GM12874 (cell line): ENCODE measurements at regions not wholly inside any gene's neighbourhood (a gene's known extent, or its start where the extent isn't known, plus 50 kb on each side); places are given as distances from the start of the nearest gene placed in this dataset.

Experiments used
- TF ChIP-seq, protein P1 (sequence below): IDR thresholded peaks from 2 replicates; pipeline ENCODE4 v1.5.1; 2011; ENCODE audit warnings: low read depth, mild to moderate bottlenecking, control low read depth, low read length, moderate library complexity; ENCODE audit not compliant: insufficient read depth

DNA sequence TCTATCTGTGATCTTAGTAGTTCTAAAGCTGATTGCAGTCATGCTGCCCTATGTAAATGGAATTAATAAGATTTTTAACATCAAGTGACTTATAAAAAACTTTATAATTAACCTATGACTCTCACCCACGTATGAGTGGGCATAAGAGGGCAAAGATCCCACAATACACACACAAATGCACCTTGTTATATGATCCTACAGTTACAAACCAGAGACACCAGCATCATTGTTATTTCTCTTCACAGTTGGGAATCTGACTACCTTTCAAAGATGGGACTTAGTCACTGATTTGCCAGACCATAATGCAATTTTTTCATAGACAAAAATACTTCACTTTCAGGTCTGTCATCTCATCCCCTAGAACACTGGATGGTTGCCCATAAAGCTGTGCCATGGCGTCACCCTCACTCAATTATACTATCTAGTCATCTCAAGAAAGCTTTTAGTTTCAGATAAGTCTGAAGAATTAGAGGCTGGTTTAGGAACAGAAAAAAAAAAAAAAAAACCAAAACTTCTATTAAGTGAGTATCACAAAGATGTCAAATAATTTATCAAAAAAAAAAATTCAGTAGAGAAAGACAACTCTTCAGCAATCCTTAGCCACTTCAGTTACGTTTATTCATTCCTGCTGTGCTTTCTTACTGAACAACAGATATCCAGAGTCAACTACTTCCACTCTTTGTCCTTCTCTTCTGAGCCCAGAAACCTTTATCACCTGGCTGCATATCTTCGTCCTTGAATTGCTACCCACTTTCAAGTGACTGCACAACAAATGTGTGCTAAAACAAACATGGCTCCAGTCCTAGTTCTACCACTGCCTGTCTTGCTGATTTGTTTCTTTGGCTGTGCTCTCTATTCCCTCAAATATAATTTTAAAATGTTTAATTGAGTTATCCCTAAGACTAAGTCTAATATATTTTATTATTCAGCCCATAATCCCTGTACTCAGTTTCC is 175.0 kb upstream of the CHRM2 start:
- TF ChIP-seq, protein P1, sequence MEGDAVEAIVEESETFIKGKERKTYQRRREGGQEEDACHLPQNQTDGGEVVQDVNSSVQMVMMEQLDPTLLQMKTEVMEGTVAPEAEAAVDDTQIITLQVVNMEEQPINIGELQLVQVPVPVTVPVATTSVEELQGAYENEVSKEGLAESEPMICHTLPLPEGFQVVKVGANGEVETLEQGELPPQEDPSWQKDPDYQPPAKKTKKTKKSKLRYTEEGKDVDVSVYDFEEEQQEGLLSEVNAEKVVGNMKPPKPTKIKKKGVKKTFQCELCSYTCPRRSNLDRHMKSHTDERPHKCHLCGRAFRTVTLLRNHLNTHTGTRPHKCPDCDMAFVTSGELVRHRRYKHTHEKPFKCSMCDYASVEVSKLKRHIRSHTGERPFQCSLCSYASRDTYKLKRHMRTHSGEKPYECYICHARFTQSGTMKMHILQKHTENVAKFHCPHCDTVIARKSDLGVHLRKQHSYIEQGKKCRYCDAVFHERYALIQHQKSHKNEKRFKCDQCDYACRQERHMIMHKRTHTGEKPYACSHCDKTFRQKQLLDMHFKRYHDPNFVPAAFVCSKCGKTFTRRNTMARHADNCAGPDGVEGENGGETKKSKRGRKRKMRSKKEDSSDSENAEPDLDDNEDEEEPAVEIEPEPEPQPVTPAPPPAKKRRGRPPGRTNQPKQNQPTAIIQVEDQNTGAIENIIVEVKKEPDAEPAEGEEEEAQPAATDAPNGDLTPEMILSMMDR = no peak

DNA sequence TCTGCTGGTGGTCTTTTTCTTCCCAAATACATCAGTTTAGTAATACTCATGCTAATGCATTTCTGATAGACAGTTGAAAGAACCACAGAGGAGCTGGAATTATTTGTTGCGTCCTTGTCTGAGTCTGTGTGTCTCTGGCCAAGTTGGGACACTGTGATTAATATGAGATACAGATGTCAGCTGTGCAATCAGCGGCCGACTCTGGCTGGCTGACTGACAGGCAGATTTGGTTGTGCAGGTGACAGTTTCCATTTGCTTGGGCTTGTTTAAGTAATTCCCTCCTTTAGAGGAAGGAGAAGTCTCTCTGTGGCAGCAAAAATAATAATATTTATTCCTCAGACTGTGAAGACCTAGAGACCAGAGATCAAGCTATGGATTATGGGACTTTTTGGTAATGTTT is 176.2 kb upstream of the CHRM2 start:
- TF ChIP-seq, protein P1 = no peak

DNA sequence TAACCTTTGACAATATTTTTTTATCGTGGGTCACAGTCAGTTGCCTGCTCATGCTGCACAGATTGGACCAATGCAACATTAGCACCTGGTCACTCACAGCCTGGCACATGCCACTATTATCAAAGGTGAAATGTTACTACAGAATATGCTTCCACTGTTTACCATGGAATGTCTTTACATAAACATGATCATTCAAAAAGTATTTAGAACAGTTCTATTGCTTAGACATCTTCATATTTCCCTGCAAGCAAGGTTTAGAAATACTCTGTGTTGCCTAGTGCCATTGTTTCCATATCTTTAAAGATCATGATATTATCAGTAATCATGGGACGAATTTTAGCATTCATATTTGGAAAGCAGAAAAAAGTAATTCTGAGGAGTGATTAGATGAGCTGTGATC is 179.9 kb upstream of the CHRM2 start:
- TF ChIP-seq, protein P1 = no peak

DNA sequence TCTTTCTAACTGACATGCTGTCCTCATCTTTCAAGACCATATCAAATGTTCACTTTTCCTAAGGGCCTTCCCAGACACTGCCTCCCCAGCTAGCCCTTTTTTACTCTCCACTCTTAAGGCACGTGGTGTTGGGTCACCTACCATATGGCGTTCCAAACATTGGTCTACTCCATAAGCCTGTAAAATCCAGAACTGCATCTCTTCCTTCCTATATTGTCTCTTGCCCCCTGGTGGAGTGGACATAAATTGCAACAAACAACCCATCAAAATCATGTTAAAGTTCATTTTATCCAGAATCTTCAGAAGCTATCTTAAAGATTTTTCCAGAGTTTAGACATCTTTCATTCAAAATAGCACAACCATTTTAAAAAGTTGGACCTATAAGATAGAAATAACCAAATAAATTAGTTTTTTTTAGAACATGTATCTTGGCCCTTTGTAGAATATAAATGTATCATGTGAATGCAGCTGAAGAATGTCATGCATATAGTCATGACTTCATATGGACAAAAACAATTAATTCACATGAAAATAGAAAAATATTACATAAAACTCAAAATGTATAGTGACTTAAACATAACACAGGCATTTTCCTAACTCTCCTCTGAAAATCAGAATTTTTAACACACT is 180.6 kb upstream of the CHRM2 start:
- TF ChIP-seq, protein P1 = peak; percentile 48

DNA sequence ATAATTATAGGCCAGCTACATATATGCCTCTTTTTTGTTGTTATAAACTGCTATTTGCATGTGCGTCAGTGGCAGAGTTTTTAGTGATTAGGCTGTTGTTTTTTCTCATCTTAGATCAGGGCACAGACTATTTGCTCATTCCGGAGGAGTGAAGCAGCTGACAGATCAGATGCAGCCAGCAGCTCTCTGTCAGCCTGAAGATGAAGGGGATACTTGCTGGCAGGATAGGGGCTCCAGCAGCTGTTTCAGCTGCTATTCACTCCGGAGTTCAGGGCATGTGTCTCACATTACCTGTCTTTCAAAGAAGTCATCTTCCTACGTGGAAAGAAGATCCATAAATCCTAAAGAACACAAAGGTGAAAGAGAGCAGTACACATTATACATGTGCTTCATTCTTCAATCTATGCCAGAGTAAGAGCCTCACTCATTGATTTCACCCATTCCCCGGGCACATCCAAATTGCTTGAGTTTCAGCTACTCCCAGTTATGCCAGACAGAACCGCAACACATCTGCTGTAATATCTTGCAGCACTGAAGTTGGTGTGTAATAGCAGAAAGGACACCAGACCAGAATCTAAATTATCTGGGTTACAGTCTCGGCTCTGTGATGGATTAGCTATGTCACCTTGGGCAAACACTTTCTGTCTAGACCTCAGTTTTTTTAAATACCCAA is 182.8 kb upstream of the CHRM2 start:
- TF ChIP-seq, protein P1 = no peak

DNA sequence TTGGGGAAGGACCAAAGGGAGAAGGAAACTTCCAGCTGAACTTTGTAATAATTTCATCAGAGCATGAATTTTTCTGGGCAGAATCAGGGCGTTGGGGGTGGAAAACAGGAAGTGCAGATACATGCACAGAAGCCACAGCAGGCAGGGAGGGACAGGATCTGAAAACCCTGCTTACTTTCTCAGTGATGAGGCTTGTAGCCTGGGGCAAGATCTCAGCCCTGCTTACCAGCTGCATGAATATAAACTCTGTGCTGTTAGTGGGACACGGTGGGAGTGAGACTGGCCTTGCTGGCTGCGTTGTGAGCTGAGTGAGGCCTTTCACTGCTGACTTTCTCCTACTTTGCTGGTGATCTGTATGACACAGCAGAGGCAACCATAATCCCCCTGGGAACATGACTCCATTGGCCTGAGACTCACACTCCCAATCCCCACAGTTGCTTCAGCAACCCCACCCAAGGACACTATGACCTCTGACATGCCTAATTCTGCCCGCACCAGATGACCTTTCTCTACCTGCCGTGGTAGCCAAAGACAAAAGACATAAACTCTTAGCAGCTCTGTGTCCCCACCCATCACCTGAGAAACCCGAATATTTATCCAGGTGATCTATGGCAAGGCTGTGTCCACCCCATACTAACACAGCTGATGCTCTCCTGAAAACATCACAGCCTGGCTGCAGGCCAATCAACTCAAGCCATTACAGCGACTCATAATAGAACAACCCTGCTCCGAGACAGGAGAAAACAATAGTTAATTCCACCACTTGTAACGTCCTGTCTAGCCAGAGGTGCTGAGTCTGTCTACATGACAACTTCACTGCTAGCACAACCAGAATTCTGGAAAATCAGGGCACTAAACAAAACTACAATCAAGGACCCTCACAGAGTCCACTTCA is 190.7 kb upstream of the CHRM2 start:
- TF ChIP-seq, protein P1 = no peak
